LNCAP (cell line): ENCODE measurements at regions not wholly inside any gene's neighbourhood (a gene's known extent, or its start where the extent isn't known, plus 50 kb on each side); places are given as distances from the start of the nearest gene placed in this dataset.

Experiments
- CTCF ChIP-seq: fragments of 450-650 bp; IDR thresholded peaks from 2 replicates; pipeline ENCODE4 v1.5.1; 2017; ENCODE audit warnings: mild to moderate bottlenecking

- no peak for TF ChIP-seq CTCF
These were observed 52.7 kb upstream of the IVNS1ABP start for GRCh38 chr1:185369786-185370185.

GRCh38 chr1:185368913-185369491 lies 52.0 kb upstream of the IVNS1ABP start:
- no peak for TF ChIP-seq CTCF

GRCh38 chr1:185368313-185368855 lies 51.3 kb upstream of the IVNS1ABP start:
- TF ChIP-seq CTCF: no peak

GRCh38 chr1:185367218-185367617 lies 50.2 kb upstream of the IVNS1ABP start:
- TF ChIP-seq CTCF: no peak
